ENCODE measurements at regions not wholly inside any gene's neighbourhood (a gene's known extent, or its start where the extent isn't known, plus 50 kb on each side); places are given as distances from the start of the nearest gene placed in this dataset.

DNA sequence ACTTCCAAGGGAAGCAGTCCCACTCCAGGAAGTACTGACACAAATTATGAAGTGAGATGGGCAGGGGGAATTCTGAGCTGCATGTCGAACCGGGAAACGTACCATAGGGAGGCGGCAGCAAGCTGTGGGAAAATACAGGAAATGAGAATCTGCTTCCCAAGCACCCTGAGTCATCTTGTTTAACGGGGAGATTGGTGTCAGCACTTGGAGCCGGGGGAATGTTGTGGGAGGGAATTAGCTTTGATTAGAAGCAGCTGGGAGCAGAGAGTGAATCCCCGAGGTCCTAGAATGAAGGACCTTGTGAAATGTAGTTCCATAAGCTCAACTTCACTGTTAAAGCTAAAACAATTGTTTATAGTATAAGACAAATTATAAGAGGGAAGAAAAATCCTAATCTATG, 141.4 kb upstream of the PRKCQ start:
- Histone ChIP-seq H3K9ac (ENCODE audit: extremely low read depth, low read length, poor library complexity, severe bottlenecking) (no peak overlapping the region), H3K4me3 (ENCODE audit: low read length) (no peak overlapping the region), H3K27me3 (ENCODE audit: control insufficient read depth, insufficient read depth, low read length, poor library complexity, severe bottlenecking) (no peaks in the 10 kb centered on the region), H3K36me3 (ENCODE audit: control insufficient read depth, insufficient read depth, low read length) (no peaks in the 10 kb centered on the region), H3K4me1 (ENCODE audit: control insufficient read depth, insufficient read depth, low read length) (no peaks in the 10 kb centered on the region), H3K27ac (ENCODE audit: low read depth, low read length) (no peak overlapping the region), H3K9me3 (ENCODE audit: control insufficient read depth, low read length) (no peaks in the 10 kb centered on the region)
- no peak for TF ChIP-seq CTCF (conservative IDR thresholded peaks at IDR 0.05)
- H3K4me1 Mint-ChIP-seq: peaks cover 16% of the 10 kb centered on the region
- no peaks in the 10 kb centered on the region for H3K36me3 Mint-ChIP-seq (ENCODE audit: low read depth)
- peaks cover 2% of the 10 kb centered on the region for H3K9me3 Mint-ChIP-seq
- 71 to 73% methylated on average over 5 to 7 of the region's 7 CpGs for WGBS, 2 experiments (ENCODE audit: insufficient coverage in 1 of 2, insufficient read length in 1 of 2)
- H3K27ac Mint-ChIP-seq: no peak overlapping the region
- H3K4me3 Mint-ChIP-seq: no peak overlapping the region
- no peaks in the 10 kb centered on the region for H3K27me3 Mint-ChIP-seq (ENCODE audit: insufficient read depth)
- no peak for DNase-seq

DNA sequence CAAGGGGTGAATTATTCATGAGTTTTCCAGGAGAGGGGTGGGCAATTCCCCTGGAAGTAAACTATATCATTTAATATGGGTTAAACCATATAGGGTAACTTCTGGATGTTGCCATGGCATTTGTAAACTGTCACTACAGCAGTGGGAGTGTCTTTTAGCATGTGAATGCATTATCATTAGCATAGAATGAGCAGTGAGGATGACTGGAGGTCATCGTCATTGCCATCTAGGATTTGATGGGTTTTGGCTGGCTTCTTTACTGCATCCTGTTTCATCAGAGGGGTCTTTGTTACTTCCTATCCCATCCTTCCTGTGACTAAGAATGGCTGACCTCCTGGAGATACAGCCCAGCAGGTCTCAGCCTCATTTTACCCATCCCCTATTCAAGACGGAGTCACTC, 139.5 kb upstream of the PRKCQ start:
- Mint-ChIP-seq H3K4me1 (peaks cover 16% of the 10 kb centered on the region), H3K9me3 (peaks cover 2% of the 10 kb centered on the region), H3K36me3 (ENCODE audit: low read depth) (no peaks in the 10 kb centered on the region), H3K27me3 (ENCODE audit: insufficient read depth) (no peaks in the 10 kb centered on the region), H3K4me3 (no peak overlapping the region), H3K27ac (no peak overlapping the region)
- Histone ChIP-seq H3K36me3 (ENCODE audit: control insufficient read depth, insufficient read depth, low read length) (no peaks in the 10 kb centered on the region), H3K9ac (ENCODE audit: extremely low read depth, low read length, poor library complexity, severe bottlenecking) (no peak overlapping the region), H3K4me1 (ENCODE audit: control insufficient read depth, insufficient read depth, low read length) (no peaks in the 10 kb centered on the region), H3K27me3 (ENCODE audit: control insufficient read depth, insufficient read depth, low read length, poor library complexity, severe bottlenecking) (no peaks in the 10 kb centered on the region), H3K27ac (ENCODE audit: low read depth, low read length) (no peak overlapping the region), H3K9me3 (ENCODE audit: control insufficient read depth, low read length) (no peaks in the 10 kb centered on the region), H3K4me3 (ENCODE audit: low read length) (no peak overlapping the region)
- WGBS, 2 experiments (ENCODE audit: insufficient coverage in 1 of 2, insufficient read length in 1 of 2): 94 to 100% methylated on average over 2 of the region's 2 CpGs
- no peak for DNase-seq
- TF ChIP-seq CTCF (conservative IDR thresholded peaks at IDR 0.05): no peak

DNA sequence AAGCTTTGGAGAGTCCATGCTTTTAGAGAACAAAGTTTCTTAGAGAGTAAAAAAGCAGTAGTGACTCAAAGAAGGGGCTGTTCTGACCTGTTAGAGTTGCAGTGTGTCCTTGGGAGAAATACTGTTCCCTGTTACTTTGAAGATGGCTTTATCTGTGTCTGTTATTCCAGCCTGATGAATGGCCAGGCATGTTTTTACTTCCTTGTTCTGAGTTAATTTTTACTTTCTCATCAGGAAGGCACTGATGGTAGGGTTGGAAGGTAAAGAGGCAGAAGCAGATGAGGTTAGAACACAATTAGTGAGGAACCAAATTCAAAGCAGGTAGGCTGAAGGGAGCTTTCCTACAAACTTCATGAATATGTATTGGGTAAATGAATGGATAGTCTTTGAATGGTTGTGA, 138.5 kb upstream of the PRKCQ start:
- Mint-ChIP-seq H3K27ac (no peak overlapping the region), H3K4me1 (peaks cover 16% of the 10 kb centered on the region), H3K9me3 (peaks cover 2% of the 10 kb centered on the region), H3K27me3 (ENCODE audit: insufficient read depth) (no peaks in the 10 kb centered on the region), H3K36me3 (ENCODE audit: low read depth) (no peaks in the 10 kb centered on the region), H3K4me3 (no peak overlapping the region)
- Histone ChIP-seq H3K4me1 (ENCODE audit: control insufficient read depth, insufficient read depth, low read length) (no peaks in the 10 kb centered on the region), H3K9me3 (ENCODE audit: control insufficient read depth, low read length) (no peaks in the 10 kb centered on the region), H3K4me3 (ENCODE audit: low read length) (no peak overlapping the region), H3K9ac (ENCODE audit: extremely low read depth, low read length, poor library complexity, severe bottlenecking) (no peak overlapping the region), H3K27ac (ENCODE audit: low read depth, low read length) (no peak overlapping the region), H3K27me3 (ENCODE audit: control insufficient read depth, insufficient read depth, low read length, poor library complexity, severe bottlenecking) (no peaks in the 10 kb centered on the region), H3K36me3 (ENCODE audit: control insufficient read depth, insufficient read depth, low read length) (no peaks in the 10 kb centered on the region)
- no peak for TF ChIP-seq CTCF (conservative IDR thresholded peaks at IDR 0.05)
- no peak for DNase-seq

Data from endodermal cell (in vitro differentiated cells).